Endothelial cell of umbilical vein (primary cell): ENCODE measurements at regions not wholly inside any gene's neighbourhood (a gene's known extent, or its start where the extent isn't known, plus 50 kb on each side); places are given as distances from the start of the nearest gene placed in this dataset.

Experiments
- CTCF ChIP-seq, 2 donors: IDR thresholded peaks; 1 replicate in 1 of 2; 2 replicates in 1 of 2; pipeline ENCODE4 v1.5.1; 2011; ENCODE audit warnings: low read length in 2 of 2, mild to moderate bottlenecking in 2 of 2, moderate library complexity in 2 of 2, control low read depth in 1 of 2, inconsistent platforms in 1 of 2, low read depth in 1 of 2; ENCODE audit not compliant: insufficient read depth in 1 of 2; ENCODE audit errors: extremely low read depth in 1 of 2
- EZH2 ChIP-seq: IDR thresholded peaks from 2 replicates; pipeline ENCODE4 v1.6.1; 2012; ENCODE audit warnings: borderline replicate concordance, low read depth, mild to moderate bottlenecking, moderate library complexity, low read length, inconsistent platforms; ENCODE audit not compliant: severe bottlenecking
- FOS ChIP-seq: IDR thresholded peaks from 2 replicates; pipeline ENCODE4 v1.6.1; 2011; ENCODE audit warnings: mild to moderate bottlenecking, low read length, moderate library complexity, borderline replicate concordance; ENCODE audit not compliant: insufficient read depth
- GATA2 ChIP-seq: IDR thresholded peaks from 2 replicates; pipeline ENCODE4 v1.7.0; 2011; ENCODE audit warnings: low read depth, mild to moderate bottlenecking, moderate library complexity, mixed read lengths, low read length; ENCODE audit not compliant: insufficient read length, insufficient read depth
- JUN ChIP-seq: IDR thresholded peaks from 2 replicates; pipeline ENCODE4 v1.6.1; 2011; ENCODE audit warnings: borderline replicate concordance, low read depth; ENCODE audit not compliant: insufficient read length, insufficient read depth
- MAX ChIP-seq: IDR thresholded peaks from 2 replicates; pipeline ENCODE4 v1.6.1; 2011; ENCODE audit not compliant: insufficient read depth, insufficient read length
- MYC ChIP-seq: IDR thresholded peaks from one replicate; pipeline ENCODE4 v1.6.1; 2011; ENCODE audit warnings: mild to moderate bottlenecking, low read depth, low read length
- POLR2A ChIP-seq: IDR thresholded peaks from 2 replicates; pipeline ENCODE4 v1.6.1; 2012; ENCODE audit warnings: low read depth, mild to moderate bottlenecking, control low read depth, low read length
- POLR2AphosphoS5 ChIP-seq: IDR thresholded peaks from 2 replicates; pipeline ENCODE4 v1.6.1; 2012; ENCODE audit warnings: low read depth, mild to moderate bottlenecking, control low read depth, low read length, moderate library complexity; ENCODE audit not compliant: insufficient read depth

GRCh38 chr1:218735436-218736032 lies 390.4 kb downstream of the TGFB2 start:
- TF ChIP-seq POLR2A (no peak), CTCF (IDR thresholded peaks at IDR 0.05; ENCODE audit: extremely low read depth in 1 of 2, insufficient read depth in 1 of 2, low read depth in 1 of 2, low read length in 2 of 2) (no peak), MAX (no peak), EZH2 (no peak), POLR2AphosphoS5 (no peak), JUN (no peak), GATA2 (no peak), FOS (no peak), MYC (no peak)
